H1 (cell line): ENCODE measurements at regions not wholly inside any gene's neighbourhood (a gene's known extent, or its start where the extent isn't known, plus 50 kb on each side); places are given as distances from the start of the nearest gene placed in this dataset.

Experiments
- PHF8 ChIP-seq: fragments of 200-600 bp; sonication (generic); conservative IDR thresholded peaks from 2 replicates; pipeline ENCODE4 v1.7.1; 2012; ENCODE audit warnings: low read depth, mild to moderate bottlenecking, inconsistent platforms, low read length, moderate library complexity
- POLR2AphosphoS5 ChIP-seq: IDR thresholded peaks from 2 replicates; pipeline ENCODE4 v1.6.1; 2011; ENCODE audit warnings: low read depth, low read length
- SRF ChIP-seq: IDR thresholded peaks from 2 replicates; pipeline ENCODE4 v1.6.1; 2011; ENCODE audit warnings: mild to moderate bottlenecking, low read depth, low read length, moderate library complexity
- SUZ12 ChIP-seq: fragments of 200-600 bp; sonication (generic); IDR thresholded peaks from 2 replicates; pipeline ENCODE4 v1.6.1; 2012; ENCODE audit warnings: mild to moderate bottlenecking, inconsistent platforms, low read length, moderate library complexity, mixed read lengths
- TF ChIP-seq, protein P1 (sequence below): fragments of 300-600 bp; sonication (generic); IDR thresholded peaks from 2 replicates; pipeline ENCODE4 v1.7.1; 2012; ENCODE audit warnings: low read length, moderate library complexity, mild to moderate bottlenecking, inconsistent platforms; ENCODE audit not compliant: insufficient replicate concordance

DNA sequence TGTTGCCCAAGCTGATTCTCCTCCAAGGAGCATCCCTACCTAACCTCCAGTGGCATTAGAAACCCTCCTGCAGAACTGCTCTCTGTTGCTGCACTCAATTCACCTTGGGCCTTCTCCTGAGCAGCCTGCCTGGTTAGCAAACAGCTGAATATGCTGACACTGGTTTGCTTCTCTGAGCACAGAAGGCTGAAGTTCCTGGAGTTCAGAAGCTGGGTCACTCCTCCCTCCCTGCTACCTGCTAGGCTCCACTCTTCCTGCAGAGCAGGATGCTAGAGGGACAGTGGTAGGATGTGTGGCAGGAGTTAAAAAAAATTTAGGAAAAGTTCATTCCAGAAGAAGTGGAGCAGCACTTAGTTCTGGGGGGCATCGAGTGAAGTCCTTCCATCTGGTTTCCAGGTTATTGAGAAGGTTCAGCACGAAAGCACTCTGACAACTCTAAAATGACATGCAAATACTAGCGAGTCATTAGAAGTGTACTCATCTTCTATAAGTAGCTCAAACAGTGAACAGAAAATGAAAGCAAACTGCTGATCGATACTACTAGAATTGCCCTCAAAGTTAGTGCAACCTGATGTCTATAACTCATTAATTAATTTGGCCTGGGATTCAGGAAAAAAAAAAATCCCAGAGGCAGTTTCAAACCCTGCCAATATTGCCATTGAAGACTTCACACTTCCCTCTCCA, 293.7 kb downstream of the POU4F1 start (continued):
- TF ChIP-seq, protein P1, sequence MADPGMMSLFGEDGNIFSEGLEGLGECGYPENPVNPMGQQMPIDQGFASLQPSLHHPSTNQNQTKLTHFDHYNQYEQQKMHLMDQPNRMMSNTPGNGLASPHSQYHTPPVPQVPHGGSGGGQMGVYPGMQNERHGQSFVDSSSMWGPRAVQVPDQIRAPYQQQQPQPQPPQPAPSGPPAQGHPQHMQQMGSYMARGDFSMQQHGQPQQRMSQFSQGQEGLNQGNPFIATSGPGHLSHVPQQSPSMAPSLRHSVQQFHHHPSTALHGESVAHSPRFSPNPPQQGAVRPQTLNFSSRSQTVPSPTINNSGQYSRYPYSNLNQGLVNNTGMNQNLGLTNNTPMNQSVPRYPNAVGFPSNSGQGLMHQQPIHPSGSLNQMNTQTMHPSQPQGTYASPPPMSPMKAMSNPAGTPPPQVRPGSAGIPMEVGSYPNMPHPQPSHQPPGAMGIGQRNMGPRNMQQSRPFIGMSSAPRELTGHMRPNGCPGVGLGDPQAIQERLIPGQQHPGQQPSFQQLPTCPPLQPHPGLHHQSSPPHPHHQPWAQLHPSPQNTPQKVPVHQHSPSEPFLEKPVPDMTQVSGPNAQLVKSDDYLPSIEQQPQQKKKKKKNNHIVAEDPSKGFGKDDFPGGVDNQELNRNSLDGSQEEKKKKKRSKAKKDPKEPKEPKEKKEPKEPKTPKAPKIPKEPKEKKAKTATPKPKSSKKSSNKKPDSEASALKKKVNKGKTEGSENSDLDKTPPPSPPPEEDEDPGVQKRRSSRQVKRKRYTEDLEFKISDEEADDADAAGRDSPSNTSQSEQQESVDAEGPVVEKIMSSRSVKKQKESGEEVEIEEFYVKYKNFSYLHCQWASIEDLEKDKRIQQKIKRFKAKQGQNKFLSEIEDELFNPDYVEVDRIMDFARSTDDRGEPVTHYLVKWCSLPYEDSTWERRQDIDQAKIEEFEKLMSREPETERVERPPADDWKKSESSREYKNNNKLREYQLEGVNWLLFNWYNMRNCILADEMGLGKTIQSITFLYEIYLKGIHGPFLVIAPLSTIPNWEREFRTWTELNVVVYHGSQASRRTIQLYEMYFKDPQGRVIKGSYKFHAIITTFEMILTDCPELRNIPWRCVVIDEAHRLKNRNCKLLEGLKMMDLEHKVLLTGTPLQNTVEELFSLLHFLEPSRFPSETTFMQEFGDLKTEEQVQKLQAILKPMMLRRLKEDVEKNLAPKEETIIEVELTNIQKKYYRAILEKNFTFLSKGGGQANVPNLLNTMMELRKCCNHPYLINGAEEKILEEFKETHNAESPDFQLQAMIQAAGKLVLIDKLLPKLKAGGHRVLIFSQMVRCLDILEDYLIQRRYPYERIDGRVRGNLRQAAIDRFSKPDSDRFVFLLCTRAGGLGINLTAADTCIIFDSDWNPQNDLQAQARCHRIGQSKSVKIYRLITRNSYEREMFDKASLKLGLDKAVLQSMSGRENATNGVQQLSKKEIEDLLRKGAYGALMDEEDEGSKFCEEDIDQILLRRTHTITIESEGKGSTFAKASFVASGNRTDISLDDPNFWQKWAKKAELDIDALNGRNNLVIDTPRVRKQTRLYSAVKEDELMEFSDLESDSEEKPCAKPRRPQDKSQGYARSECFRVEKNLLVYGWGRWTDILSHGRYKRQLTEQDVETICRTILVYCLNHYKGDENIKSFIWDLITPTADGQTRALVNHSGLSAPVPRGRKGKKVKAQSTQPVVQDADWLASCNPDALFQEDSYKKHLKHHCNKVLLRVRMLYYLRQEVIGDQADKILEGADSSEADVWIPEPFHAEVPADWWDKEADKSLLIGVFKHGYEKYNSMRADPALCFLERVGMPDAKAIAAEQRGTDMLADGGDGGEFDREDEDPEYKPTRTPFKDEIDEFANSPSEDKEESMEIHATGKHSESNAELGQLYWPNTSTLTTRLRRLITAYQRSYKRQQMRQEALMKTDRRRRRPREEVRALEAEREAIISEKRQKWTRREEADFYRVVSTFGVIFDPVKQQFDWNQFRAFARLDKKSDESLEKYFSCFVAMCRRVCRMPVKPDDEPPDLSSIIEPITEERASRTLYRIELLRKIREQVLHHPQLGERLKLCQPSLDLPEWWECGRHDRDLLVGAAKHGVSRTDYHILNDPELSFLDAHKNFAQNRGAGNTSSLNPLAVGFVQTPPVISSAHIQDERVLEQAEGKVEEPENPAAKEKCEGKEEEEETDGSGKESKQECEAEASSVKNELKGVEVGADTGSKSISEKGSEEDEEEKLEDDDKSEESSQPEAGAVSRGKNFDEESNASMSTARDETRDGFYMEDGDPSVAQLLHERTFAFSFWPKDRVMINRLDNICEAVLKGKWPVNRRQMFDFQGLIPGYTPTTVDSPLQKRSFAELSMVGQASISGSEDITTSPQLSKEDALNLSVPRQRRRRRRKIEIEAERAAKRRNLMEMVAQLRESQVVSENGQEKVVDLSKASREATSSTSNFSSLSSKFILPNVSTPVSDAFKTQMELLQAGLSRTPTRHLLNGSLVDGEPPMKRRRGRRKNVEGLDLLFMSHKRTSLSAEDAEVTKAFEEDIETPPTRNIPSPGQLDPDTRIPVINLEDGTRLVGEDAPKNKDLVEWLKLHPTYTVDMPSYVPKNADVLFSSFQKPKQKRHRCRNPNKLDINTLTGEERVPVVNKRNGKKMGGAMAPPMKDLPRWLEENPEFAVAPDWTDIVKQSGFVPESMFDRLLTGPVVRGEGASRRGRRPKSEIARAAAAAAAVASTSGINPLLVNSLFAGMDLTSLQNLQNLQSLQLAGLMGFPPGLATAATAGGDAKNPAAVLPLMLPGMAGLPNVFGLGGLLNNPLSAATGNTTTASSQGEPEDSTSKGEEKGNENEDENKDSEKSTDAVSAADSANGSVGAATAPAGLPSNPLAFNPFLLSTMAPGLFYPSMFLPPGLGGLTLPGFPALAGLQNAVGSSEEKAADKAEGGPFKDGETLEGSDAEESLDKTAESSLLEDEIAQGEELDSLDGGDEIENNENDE = no peak
- TF ChIP-seq SRF (no peak), PHF8 (no peak), SUZ12 (no peak), POLR2AphosphoS5 (no peak)
